Left ventricle myocardium inferior (tissue), 1 donor: ENCODE measurements at regions not wholly inside any gene's neighbourhood (a gene's known extent, or its start where the extent isn't known, plus 50 kb on each side); places are given as distances from the start of the nearest gene placed in this dataset.

Experiments used
- DNase-seq: peaks from one replicate; pipeline ENCODE4 v3.0.0-alpha.2; 2020
- H3K27ac ChIP-seq: fragments of 200-600 bp; replicated peaks from 2 replicates; pipeline ENCODE4 v1.8.0; 2021
- H3K27me3 ChIP-seq: fragments of 200-600 bp; 2 replicates; pipeline ENCODE4 v1.8.0; 2021; ENCODE audit warnings: low read depth
- H3K36me3 ChIP-seq: fragments of 200-600 bp; 2 replicates; pipeline ENCODE4 v1.8.0; 2021
- H3K4me1 ChIP-seq: fragments of 200-600 bp; 2 replicates; pipeline ENCODE4 v1.8.0; 2021
- H3K4me3 ChIP-seq: fragments of 200-600 bp; 2 replicates; pipeline ENCODE4 v1.8.0; 2021; ENCODE audit warnings: mild to moderate bottlenecking, moderate library complexity
- H3K9me3 ChIP-seq: fragments of 200-600 bp; replicated peaks from 2 replicates; pipeline ENCODE4 v1.8.0; 2021
- CTCF ChIP-seq: fragments of 200-600 bp; IDR thresholded peaks from 2 replicates; pipeline ENCODE4 v1.8.0; 2021; ENCODE audit warnings: antibody characterized with exemption, mild to moderate bottlenecking, borderline replicate concordance
- intact Hi-C: fragments of 100-400 bp; cut with micrococcal nuclease; formaldehyde crosslinking; loops from one replicate; pipeline ENCODE4 v1.11.0; 2022
- donor health status: DM: no; HTN: yes; CAD: no; lungs with severe emphysema.

DNA sequence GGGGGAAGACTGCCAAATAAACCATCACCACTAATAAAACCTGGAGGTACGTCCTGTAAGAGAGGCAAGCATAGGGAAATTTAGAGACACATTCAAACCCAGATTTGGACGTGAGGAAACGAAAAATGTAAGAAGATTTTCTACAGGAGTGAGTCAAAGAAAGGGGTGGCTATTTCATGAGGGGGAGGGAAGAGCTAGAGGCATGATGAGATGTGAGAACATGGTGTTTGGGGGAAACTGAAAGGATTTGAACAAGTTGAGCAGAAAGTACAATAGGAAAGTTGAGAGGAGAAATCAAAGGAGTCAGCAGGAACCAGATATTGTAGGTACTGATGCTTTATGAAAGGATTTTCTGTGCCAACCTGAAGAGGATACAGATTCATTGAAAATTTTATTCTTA is 179.1 kb upstream of the HS3ST5 start:
- DNase-seq, result no peak
- no peak for TF ChIP-seq CTCF
- no peak overlapping the region for H3K4me3 ChIP-seq
- intact Hi-C loops, result no loop called here
- H3K9me3 ChIP-seq, result no peaks in the 10 kb centered on the region
- no peaks in the 10 kb centered on the region for H3K27me3 ChIP-seq
- H3K4me1 ChIP-seq, result no peaks in the 10 kb centered on the region
- no peaks in the 10 kb centered on the region for H3K36me3 ChIP-seq
- no peak overlapping the region for H3K27ac ChIP-seq

GRCh38 chr6:114520976-114521375 is 178.2 kb upstream of the HS3ST5 start:
- H3K36me3 ChIP-seq, result no peaks in the 10 kb centered on the region
- H3K27me3 ChIP-seq, result no peaks in the 10 kb centered on the region
- H3K4me1 ChIP-seq, result no peaks in the 10 kb centered on the region
- no peak for DNase-seq
- H3K27ac ChIP-seq, result no peak overlapping the region
- no peak for TF ChIP-seq CTCF
- H3K9me3 ChIP-seq, result no peaks in the 10 kb centered on the region
- intact Hi-C loops, result no loop called here
- H3K4me3 ChIP-seq, result no peak overlapping the region

DNA sequence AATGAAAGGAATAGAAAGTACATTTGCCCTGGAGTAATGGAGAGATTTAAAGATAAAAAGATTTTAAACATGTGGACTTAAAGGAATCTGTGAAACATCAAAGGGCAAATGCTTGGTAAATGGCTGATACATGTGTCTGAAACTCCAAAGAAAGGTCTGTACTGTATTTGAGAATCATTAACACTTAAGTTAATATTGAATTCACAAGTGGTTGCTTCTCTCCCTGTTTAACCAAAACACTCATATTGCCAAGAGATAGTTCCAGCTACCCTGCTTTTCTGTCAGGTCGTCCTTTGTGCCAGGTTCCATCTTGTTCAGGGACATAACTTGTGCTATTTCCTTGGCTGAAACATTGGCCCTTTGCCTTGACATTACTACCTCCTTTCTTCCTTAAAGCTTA is 171.3 kb upstream of the HS3ST5 start:
- no peaks in the 10 kb centered on the region for H3K36me3 ChIP-seq
- H3K27me3 ChIP-seq, result no peaks in the 10 kb centered on the region
- no peak overlapping the region for H3K27ac ChIP-seq
- no peak overlapping the region for H3K4me3 ChIP-seq
- intact Hi-C loops, result no loop called here
- no peaks in the 10 kb centered on the region for H3K4me1 ChIP-seq
- TF ChIP-seq CTCF, result no peak
- H3K9me3 ChIP-seq, result no peaks in the 10 kb centered on the region
- DNase-seq, result no peak

DNA sequence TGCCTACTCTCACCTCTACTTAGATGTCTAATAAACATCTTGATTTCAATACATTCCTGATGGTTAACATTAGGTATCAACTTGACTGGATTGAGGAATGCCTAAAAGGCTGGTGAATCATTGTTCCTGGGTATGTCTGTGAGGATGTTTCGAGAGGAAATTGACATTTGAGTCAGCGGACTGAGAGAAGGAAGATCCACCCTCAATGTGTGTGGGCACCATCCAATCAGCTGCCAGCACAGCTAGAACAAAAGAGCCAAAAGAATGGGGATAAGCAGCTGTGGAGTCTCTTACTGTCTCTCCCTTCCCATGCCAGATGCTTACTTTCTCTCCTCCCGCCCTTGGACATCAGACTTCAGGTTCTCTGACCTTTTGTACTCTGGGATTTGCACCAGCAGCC is 128.6 kb upstream of the HS3ST5 start:
- intact Hi-C loops, result no loop called here
- no peak overlapping the region for H3K27ac ChIP-seq
- no peaks in the 10 kb centered on the region for H3K4me1 ChIP-seq
- H3K27me3 ChIP-seq, result no peaks in the 10 kb centered on the region
- no peak overlapping the region for H3K4me3 ChIP-seq
- no peak for TF ChIP-seq CTCF
- no peaks in the 10 kb centered on the region for H3K9me3 ChIP-seq
- H3K36me3 ChIP-seq, result no peaks in the 10 kb centered on the region
- DNase-seq, result no peak

GRCh38 chr6:114467931-114468330 is 125.1 kb upstream of the HS3ST5 start:
- Histone ChIP-seq H3K9me3 (no peaks in the 10 kb centered on the region), H3K4me1 (no peaks in the 10 kb centered on the region), H3K36me3 (no peaks in the 10 kb centered on the region), H3K27me3 (no peaks in the 10 kb centered on the region), H3K27ac (no peak overlapping the region), H3K4me3 (no peak overlapping the region)
- intact Hi-C loops, result no loop called here
- DNase-seq, result no peak
- TF ChIP-seq CTCF, result no peak

DNA sequence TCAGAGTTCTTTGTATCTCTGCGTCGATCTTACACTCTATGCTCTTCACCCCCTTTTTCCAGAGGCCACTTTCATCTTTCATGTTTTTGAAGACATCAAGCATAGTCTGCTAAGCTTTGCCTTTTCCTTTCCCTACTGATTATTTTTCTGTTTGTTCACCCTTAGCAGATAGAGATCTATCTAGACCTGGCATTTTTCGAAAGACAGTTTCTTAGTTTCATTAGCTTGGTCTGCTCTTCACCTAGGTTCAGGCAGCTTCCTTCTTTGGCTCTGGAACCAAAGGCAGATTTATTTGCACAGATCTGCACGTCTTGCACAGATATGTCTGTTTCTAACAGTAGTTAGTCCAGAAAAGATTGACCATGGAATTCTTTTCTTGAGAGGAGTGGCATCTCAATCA is 122.7 kb upstream of the HS3ST5 start:
- TF ChIP-seq CTCF, result no peak
- H3K27ac ChIP-seq, result no peak overlapping the region
- no peaks in the 10 kb centered on the region for H3K4me1 ChIP-seq
- H3K36me3 ChIP-seq, result no peaks in the 10 kb centered on the region
- DNase-seq, result no peak
- H3K4me3 ChIP-seq, result no peak overlapping the region
- intact Hi-C loops, result no loop called here
- H3K27me3 ChIP-seq, result no peaks in the 10 kb centered on the region
- H3K9me3 ChIP-seq, result no peaks in the 10 kb centered on the region
